GM13977 (cell line): ENCODE measurements at regions not wholly inside any gene's neighbourhood (a gene's known extent, or its start where the extent isn't known, plus 50 kb on each side); places are given as distances from the start of the nearest gene placed in this dataset.

Experiments
- DNase-seq: peaks from one replicate; pipeline ENCODE4 v3.0.0; 2012; ENCODE audit warnings: low spot score
- in situ Hi-C: fragments of 300-500 bp; cut with MboI; formaldehyde crosslinking; loops from one replicate; pipeline ENCODE4 v1.12.0; 2022; ENCODE audit warnings: low sequenced_read_pairs, low pct_unique_long_range_greater_than_20kb, mixed read lengths, inconsistent platforms; ENCODE audit not compliant: unreplicated experiment
- TF ChIP-seq, protein P1 (sequence below): IDR thresholded peaks from 2 replicates; pipeline ENCODE4 v1.5.1; 2012; ENCODE audit warnings: mild to moderate bottlenecking, control low read depth; ENCODE audit not compliant: insufficient read depth; ENCODE audit errors: extremely low read depth, missing control alignments

DNA sequence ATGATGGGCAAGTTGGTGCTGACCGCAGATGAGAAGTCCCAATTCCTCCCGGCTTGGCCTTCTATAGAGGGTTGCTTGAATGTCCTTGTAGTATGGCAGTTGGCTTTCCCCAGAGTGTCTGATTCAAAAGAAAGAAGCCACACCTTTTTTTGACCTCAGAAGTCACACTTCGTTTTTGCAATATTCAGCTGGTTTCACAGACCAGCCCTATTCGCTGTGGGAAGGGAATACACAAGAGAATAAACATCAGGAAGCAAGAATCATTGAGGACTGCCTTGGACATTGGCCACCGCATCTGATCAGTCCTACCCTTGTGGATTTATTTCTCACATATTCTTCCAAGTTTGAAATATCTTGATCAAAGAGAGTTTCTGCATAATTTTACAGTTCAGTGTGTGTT lies 228.6 kb upstream of the SUCLG2 start:
- TF ChIP-seq, protein P1, sequence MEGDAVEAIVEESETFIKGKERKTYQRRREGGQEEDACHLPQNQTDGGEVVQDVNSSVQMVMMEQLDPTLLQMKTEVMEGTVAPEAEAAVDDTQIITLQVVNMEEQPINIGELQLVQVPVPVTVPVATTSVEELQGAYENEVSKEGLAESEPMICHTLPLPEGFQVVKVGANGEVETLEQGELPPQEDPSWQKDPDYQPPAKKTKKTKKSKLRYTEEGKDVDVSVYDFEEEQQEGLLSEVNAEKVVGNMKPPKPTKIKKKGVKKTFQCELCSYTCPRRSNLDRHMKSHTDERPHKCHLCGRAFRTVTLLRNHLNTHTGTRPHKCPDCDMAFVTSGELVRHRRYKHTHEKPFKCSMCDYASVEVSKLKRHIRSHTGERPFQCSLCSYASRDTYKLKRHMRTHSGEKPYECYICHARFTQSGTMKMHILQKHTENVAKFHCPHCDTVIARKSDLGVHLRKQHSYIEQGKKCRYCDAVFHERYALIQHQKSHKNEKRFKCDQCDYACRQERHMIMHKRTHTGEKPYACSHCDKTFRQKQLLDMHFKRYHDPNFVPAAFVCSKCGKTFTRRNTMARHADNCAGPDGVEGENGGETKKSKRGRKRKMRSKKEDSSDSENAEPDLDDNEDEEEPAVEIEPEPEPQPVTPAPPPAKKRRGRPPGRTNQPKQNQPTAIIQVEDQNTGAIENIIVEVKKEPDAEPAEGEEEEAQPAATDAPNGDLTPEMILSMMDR = no peak
- in situ Hi-C loops = no loop called here
- no peak for DNase-seq

DNA sequence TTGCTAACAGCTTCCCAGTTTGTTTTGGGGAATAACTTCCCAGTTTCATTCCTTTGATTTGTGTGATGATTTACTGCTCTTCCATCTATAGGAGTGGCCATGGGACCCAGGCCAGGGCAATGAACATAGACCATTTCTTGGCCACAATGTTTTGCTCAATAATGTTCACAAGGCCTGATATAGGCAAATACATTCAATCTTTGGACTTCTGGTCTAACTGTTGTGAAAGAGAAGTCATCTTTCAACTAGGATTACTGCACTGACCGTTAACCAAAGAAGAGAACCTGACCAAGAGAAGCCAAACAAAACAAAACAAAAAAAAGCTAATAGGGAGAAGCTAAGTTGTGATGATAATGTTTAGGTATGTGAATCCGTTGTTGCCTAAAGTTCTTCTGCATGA lies 221.8 kb upstream of the SUCLG2 start:
- TF ChIP-seq, protein P1 = no peak
- DNase-seq = no peak
- in situ Hi-C loops = no loop called here

DNA sequence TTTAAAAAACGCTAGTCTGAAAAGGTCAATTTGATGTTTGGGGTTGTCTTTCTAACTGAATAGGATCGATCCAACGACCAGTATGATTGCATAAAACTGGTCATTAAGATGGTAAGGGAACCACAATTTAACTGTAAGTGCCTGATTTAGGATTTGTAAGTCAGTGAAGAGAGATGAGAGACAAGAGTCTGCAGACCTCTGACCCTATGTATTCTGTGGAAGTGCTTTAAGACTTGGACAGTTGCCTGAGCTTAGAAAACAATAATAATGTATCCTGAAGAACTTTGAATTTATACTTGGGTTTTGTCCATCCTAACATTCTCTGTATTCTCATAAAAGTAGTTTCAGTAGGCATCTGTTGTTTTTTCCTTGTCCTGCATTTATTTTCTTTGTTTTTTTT lies 221.4 kb upstream of the SUCLG2 start:
- TF ChIP-seq, protein P1 = no peak
- in situ Hi-C loops = no loop called here

DNA sequence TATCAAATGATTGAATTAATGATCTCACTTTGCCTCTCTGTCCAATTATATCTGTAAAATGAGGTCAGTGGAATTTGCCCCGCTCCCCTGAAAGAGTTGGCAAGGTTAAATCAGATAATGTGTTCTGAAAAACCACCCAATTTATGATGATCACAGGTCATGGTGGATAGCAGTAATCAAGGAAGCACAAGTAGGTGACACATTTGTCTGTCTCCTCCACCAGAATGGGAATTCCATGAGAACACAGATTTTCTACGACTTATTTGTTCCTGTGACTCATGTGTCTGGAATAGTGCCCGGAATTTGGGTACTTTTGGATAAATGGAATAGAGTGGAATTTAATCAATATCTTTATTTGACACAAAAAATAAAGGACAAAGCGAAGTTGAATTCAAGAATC lies 220.9 kb upstream of the SUCLG2 start:
- TF ChIP-seq, protein P1 = no peak
- in situ Hi-C loops = no loop called here
- DNase-seq = no peak

More for the DNA sequence above, 221.4 kb upstream of the SUCLG2 start:
- no peak for DNase-seq

DNA sequence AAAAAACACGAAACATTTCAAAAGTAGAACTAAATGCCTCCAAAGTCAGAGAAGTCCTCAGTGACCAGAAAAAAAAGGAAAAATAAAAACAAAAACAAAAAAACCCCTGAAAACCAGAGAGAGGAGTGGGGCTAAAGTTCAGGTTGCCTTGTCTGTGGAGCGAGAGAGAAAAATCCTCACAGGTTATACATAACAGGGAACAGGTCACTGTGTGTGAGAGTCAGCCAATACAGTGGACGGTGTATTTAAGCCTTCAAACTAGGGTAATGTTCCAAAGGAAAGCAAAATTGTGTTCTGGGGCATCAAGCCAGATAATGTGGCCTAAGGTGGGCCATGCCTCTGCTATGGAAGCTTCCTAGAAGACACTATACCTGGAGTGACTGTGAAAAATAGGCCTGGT lies 216.1 kb upstream of the SUCLG2 start:
- TF ChIP-seq, protein P1 = no peak
- DNase-seq = no peak
- in situ Hi-C loops = no loop called here

DNA sequence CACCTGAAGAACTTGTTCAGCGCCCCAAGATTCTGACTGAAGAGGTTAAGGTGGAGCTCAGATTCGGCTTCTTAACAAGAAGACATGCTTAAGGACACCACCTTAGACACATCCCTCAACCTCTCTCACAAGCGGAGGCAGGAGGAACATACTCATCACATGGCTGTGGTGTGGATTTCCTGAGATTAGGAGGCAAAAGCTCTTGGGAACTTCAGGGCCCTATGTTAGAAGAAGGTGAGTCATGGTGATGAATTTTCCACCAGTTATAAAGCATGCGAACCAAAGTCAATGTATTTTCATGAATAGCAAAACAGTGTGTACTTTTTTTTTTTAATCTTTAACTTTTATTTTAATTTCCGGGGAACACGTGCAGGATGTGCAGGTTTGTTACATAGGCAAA lies 212.2 kb upstream of the SUCLG2 start:
- TF ChIP-seq, protein P1 = no peak
- in situ Hi-C loops = no loop called here
- no peak for DNase-seq
